GM21526 (cell line): ENCODE measurements at regions not wholly inside any gene's neighbourhood (a gene's known extent, or its start where the extent isn't known, plus 50 kb on each side); places are given as distances from the start of the nearest gene placed in this dataset.

Experiments used
- ATAC-seq: cut with Tn5 transposase; IDR thresholded peaks from one replicate; pipeline ENCODE4 v1.9.1; 2021; ENCODE audit warnings: moderate library complexity; ENCODE audit not compliant: unreplicated experiment, low FRiP score

- no peak for ATAC-seq
Observed at GRCh38 chr5:35478856-35479682, 138.6 kb upstream of the SPEF2 start.

GRCh38 chr5:35477911-35478310 is 139.8 kb upstream of the SPEF2 start:
- no peak for ATAC-seq

- no peak for ATAC-seq
Observed at GRCh38 chr5:35477321-35477720, 140.3 kb upstream of the SPEF2 start.

- no peak for ATAC-seq
Observed at GRCh38 chr5:35476797-35477196, 140.9 kb upstream of the SPEF2 start.

GRCh38 chr5:35476036-35476435 is 141.6 kb upstream of the SPEF2 start:
- ATAC-seq = no peak

GRCh38 chr5:35473589-35473988 is 144.1 kb upstream of the SPEF2 start:
- ATAC-seq = no peak

- ATAC-seq = no peak
Observed at GRCh38 chr5:35470866-35471265, 146.8 kb upstream of the SPEF2 start.

GRCh38 chr5:35468811-35469210 is 148.9 kb upstream of the SPEF2 start:
- no peak for ATAC-seq

- no peak for ATAC-seq
Observed at GRCh38 chr5:35466746-35467145, 150.9 kb upstream of the SPEF2 start.

GRCh38 chr5:35464757-35465156 is 152.9 kb upstream of the SPEF2 start:
- ATAC-seq = no peak

- ATAC-seq = no peak
Observed at GRCh38 chr5:35461530-35461929, 156.1 kb upstream of the SPEF2 start.

GRCh38 chr5:35458824-35459207 is 158.8 kb upstream of the SPEF2 start:
- ATAC-seq = no peak

- no peak for ATAC-seq
Observed at GRCh38 chr5:35457912-35458823, 159.5 kb upstream of the SPEF2 start.

GRCh38 chr5:35456506-35456905 is 161.2 kb upstream of the SPEF2 start:
- no peak for ATAC-seq

- ATAC-seq = no peak
Observed at GRCh38 chr5:35454011-35454525, 163.6 kb upstream of the SPEF2 start.

GRCh38 chr5:35443803-35444595 is 173.7 kb upstream of the SPEF2 start:
- ATAC-seq = no peak

- no peak for ATAC-seq
Observed at GRCh38 chr5:35442885-35443639, 174.6 kb upstream of the SPEF2 start.

- ATAC-seq = no peak
Observed at GRCh38 chr5:35440409-35440808, 177.3 kb upstream of the SPEF2 start.

GRCh38 chr5:35438786-35439185 is 178.9 kb upstream of the SPEF2 start:
- no peak for ATAC-seq

- ATAC-seq = no peak
Observed at GRCh38 chr5:35438288-35438687, 179.4 kb upstream of the SPEF2 start.
